ENCODE measurements at regions not wholly inside any gene's neighbourhood (a gene's known extent, or its start where the extent isn't known, plus 50 kb on each side); places are given as distances from the start of the nearest gene placed in this dataset.

- DNase-seq = no peak
Measured at GRCh38 chr5:57332361-57332760, 150.2 kb downstream of the ACTBL2 start.

- DNase-seq = no peak
Measured at GRCh38 chr5:57327561-57328367, 153.9 kb downstream of the GPBP1 start.

GRCh38 chr5:57325678-57326397, 152.0 kb downstream of the GPBP1 start:
- DNase-seq = no peak

- no peak for DNase-seq
Measured at GRCh38 chr5:57324861-57325260, 151.0 kb downstream of the GPBP1 start.

GRCh38 chr5:57324181-57324580, 150.3 kb downstream of the GPBP1 start:
- no peak for DNase-seq

- no peak for DNase-seq
Measured at GRCh38 chr5:57320582-57320981, 146.7 kb downstream of the GPBP1 start.

GRCh38 chr5:57319628-57320027, 145.8 kb downstream of the GPBP1 start:
- DNase-seq = no peak

GRCh38 chr5:57318251-57318650, 144.4 kb downstream of the GPBP1 start:
- DNase-seq = no peak

GRCh38 chr5:57317341-57317740, 143.5 kb downstream of the GPBP1 start:
- no peak for DNase-seq

- no peak for DNase-seq
Measured at GRCh38 chr5:57316798-57317327, 143.0 kb downstream of the GPBP1 start.

GRCh38 chr5:57315941-57316340, 142.1 kb downstream of the GPBP1 start:
- DNase-seq = no peak
